ENCODE measurements at regions not wholly inside any gene's neighbourhood (a gene's known extent, or its start where the extent isn't known, plus 50 kb on each side); places are given as distances from the start of the nearest gene placed in this dataset.

- TF ChIP-seq ZNF462 (CRISPR knock-in tag; IDR thresholded peaks at IDR 0.05) (no peak), POLR2AphosphoS5 (IDR thresholded peaks at IDR 0.05; ENCODE audit: low read depth) (no peak), REST (IDR thresholded peaks at IDR 0.05; ENCODE audit: unreplicated experiment) (no peak), ETS1 (IDR thresholded peaks at IDR 0.05) (no peak), STAT1 (IDR thresholded peaks at IDR 0.05; ENCODE audit: unreplicated experiment) (no peak), JUNB (IDR thresholded peaks at IDR 0.05; ENCODE audit: unreplicated experiment) (no peak)
Observed at GRCh38 chr5:1963358-1963757, 80.6 kb upstream of the IRX4 start (continued).

Data from GM23338 (cell line).